GM12878 (cell line): ENCODE measurements at regions not wholly inside any gene's neighbourhood (a gene's known extent, or its start where the extent isn't known, plus 50 kb on each side); places are given as distances from the start of the nearest gene placed in this dataset.

Experiments
- CHD2 ChIP-seq: IDR thresholded peaks from 2 replicates; pipeline ENCODE4 v1.6.1; 2011; ENCODE audit warnings: low read depth, low read length, improper control_type of control experiment, borderline replicate concordance
- EGR1 ChIP-seq, 2 experiments: IDR thresholded peaks; 1 replicate in 1 of 2; 2 replicates in 1 of 2; pipeline ENCODE4 v1.6.1; 2011 to 2012; ENCODE audit warnings: low read depth in 2 of 2, low read length in 2 of 2, borderline replicate concordance in 1 of 2, mild to moderate bottlenecking in 1 of 2, moderate library complexity in 1 of 2
- ETV6 ChIP-seq, 2 experiments: fragments of 450-650 bp in 1 of 2; IDR thresholded peaks in 1 of 2; conservative IDR thresholded peaks in 1 of 2; 2 replicates each; pipeline ENCODE4 v1.6.1; 2014; ENCODE audit warnings: antibody characterized with exemption in 1 of 2, borderline replicate concordance in 1 of 2, low read depth in 1 of 2, mild to moderate bottlenecking in 1 of 2, moderate library complexity in 1 of 2
- ZSCAN29 ChIP-seq: fragments of 450-650 bp; IDR thresholded peaks from 2 replicates; pipeline ENCODE4 v1.6.1; 2017; ENCODE audit warnings: mild to moderate bottlenecking, moderate library complexity
- TF ChIP-seq, protein P1 (sequence below): fragments of 150-350 bp; IDR thresholded peaks from 2 replicates; pipeline ENCODE4 v1.6.1; 2016; ENCODE audit warnings: low read depth, low read length
- TF ChIP-seq, protein P2 (sequence below): IDR thresholded peaks from 2 replicates; pipeline ENCODE4 v1.6.1; 2012; ENCODE audit warnings: low read depth, low read length, improper control_type of control experiment
- TF ChIP-seq, protein P3 (sequence below): IDR thresholded peaks from 2 replicates; pipeline ENCODE4 v1.6.1; 2011; ENCODE audit warnings: borderline replicate concordance, low read depth, mild to moderate bottlenecking, moderate library complexity, low read length; ENCODE audit not compliant: insufficient read depth, poor library complexity, severe bottlenecking

DNA sequence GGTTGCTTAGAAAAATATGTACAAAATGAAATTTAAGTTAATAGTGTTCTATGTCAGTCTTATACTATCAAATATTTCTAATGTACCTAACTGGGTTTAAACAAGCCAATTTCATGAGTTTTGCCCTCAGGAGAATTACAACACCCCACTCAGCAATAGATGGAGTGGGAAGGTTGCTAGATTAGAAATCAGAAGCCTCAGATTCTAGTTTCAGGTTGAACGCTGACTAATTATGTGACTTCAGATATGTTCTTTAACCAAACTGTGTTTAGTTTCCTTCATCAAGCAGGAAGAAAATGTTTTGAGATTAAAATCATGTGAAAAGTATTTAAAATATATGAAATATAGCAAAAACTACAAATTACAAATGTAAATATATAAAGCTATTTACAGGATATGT, 133.8 kb upstream of the KCNH7 start (continued):
- TF ChIP-seq, protein P1, sequence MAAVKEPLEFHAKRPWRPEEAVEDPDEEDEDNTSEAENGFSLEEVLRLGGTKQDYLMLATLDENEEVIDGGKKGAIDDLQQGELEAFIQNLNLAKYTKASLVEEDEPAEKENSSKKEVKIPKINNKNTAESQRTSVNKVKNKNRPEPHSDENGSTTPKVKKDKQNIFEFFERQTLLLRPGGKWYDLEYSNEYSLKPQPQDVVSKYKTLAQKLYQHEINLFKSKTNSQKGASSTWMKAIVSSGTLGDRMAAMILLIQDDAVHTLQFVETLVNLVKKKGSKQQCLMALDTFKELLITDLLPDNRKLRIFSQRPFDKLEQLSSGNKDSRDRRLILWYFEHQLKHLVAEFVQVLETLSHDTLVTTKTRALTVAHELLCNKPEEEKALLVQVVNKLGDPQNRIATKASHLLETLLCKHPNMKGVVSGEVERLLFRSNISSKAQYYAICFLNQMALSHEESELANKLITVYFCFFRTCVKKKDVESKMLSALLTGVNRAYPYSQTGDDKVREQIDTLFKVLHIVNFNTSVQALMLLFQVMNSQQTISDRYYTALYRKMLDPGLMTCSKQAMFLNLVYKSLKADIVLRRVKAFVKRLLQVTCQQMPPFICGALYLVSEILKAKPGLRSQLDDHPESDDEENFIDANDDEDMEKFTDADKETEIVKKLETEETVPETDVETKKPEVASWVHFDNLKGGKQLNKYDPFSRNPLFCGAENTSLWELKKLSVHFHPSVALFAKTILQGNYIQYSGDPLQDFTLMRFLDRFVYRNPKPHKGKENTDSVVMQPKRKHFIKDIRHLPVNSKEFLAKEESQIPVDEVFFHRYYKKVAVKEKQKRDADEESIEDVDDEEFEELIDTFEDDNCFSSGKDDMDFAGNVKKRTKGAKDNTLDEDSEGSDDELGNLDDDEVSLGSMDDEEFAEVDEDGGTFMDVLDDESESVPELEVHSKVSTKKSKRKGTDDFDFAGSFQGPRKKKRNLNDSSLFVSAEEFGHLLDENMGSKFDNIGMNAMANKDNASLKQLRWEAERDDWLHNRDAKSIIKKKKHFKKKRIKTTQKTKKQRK, result no peak
- TF ChIP-seq ZSCAN29 (no peak), EGR1 (IDR thresholded peaks at IDR 0.05; ENCODE audit: borderline replicate concordance in 1 of 2, low read depth in 2 of 2, low read length in 2 of 2) (no peak), ETV6 (conservative IDR thresholded peaks at IDR 0.05 in 1 of 2, IDR thresholded peaks at IDR 0.05 in 1 of 2; ENCODE audit: borderline replicate concordance in 1 of 2, low read depth in 1 of 2) (no peak), CHD2 (no peak)
- TF ChIP-seq, protein P2, sequence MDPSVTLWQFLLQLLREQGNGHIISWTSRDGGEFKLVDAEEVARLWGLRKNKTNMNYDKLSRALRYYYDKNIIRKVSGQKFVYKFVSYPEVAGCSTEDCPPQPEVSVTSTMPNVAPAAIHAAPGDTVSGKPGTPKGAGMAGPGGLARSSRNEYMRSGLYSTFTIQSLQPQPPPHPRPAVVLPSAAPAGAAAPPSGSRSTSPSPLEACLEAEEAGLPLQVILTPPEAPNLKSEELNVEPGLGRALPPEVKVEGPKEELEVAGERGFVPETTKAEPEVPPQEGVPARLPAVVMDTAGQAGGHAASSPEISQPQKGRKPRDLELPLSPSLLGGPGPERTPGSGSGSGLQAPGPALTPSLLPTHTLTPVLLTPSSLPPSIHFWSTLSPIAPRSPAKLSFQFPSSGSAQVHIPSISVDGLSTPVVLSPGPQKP, result no peak
- TF ChIP-seq, protein P3, sequence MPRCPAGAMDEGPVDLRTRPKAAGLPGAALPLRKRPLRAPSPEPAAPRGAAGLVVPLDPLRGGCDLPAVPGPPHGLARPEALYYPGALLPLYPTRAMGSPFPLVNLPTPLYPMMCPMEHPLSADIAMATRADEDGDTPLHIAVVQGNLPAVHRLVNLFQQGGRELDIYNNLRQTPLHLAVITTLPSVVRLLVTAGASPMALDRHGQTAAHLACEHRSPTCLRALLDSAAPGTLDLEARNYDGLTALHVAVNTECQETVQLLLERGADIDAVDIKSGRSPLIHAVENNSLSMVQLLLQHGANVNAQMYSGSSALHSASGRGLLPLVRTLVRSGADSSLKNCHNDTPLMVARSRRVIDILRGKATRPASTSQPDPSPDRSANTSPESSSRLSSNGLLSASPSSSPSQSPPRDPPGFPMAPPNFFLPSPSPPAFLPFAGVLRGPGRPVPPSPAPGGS, result no peak
- TF ChIP-seq, all 136 proteins: peak for 0
